ENCODE measurements at regions not wholly inside any gene's neighbourhood (a gene's known extent, or its start where the extent isn't known, plus 50 kb on each side); places are given as distances from the start of the nearest gene placed in this dataset.

GRCh38 chr20:11691766-11692165 lies 225.9 kb upstream of the BTBD3 start:
- no peak for DNase-seq (ENCODE audit: low read depth)
- H3K4me3 ChIP-seq (ENCODE audit: low read depth, low read length), result no peak overlapping the region
- no peak for TF ChIP-seq CTCF (conservative IDR thresholded peaks at IDR 0.05; ENCODE audit: low read depth, low read length)

- no peak for DNase-seq (ENCODE audit: low read depth)
- no peak overlapping the region for H3K4me3 ChIP-seq (ENCODE audit: low read depth, low read length)
- no peak for TF ChIP-seq CTCF (conservative IDR thresholded peaks at IDR 0.05; ENCODE audit: low read depth, low read length)
These were observed 225.1 kb upstream of the BTBD3 start for GRCh38 chr20:11692567-11692966.

- no peak for TF ChIP-seq CTCF (conservative IDR thresholded peaks at IDR 0.05; ENCODE audit: low read depth, low read length)
- DNase-seq (ENCODE audit: low read depth), result no peak
- H3K4me3 ChIP-seq (ENCODE audit: low read depth, low read length), result no peak overlapping the region
These were observed 223.2 kb upstream of the BTBD3 start for GRCh38 chr20:11694467-11694866.

- no peak for DNase-seq (ENCODE audit: low read depth)
- no peak for TF ChIP-seq CTCF (conservative IDR thresholded peaks at IDR 0.05; ENCODE audit: low read depth, low read length)
- H3K4me3 ChIP-seq (ENCODE audit: low read depth, low read length), result no peak overlapping the region
These were observed 220.6 kb upstream of the BTBD3 start for GRCh38 chr20:11697055-11697454.

GRCh38 chr20:11697646-11698045 lies 220.0 kb upstream of the BTBD3 start:
- no peak for TF ChIP-seq CTCF (conservative IDR thresholded peaks at IDR 0.05; ENCODE audit: low read depth, low read length)
- H3K4me3 ChIP-seq (ENCODE audit: low read depth, low read length), result no peak overlapping the region
- DNase-seq (ENCODE audit: low read depth), result no peak

- TF ChIP-seq CTCF (conservative IDR thresholded peaks at IDR 0.05; ENCODE audit: low read depth, low read length), result no peak
- DNase-seq (ENCODE audit: low read depth), result no peak
- H3K4me3 ChIP-seq (ENCODE audit: low read depth, low read length), result no peak overlapping the region
These were observed 219.6 kb upstream of the BTBD3 start for GRCh38 chr20:11698124-11698523.

- no peak for DNase-seq (ENCODE audit: low read depth)
- TF ChIP-seq CTCF (conservative IDR thresholded peaks at IDR 0.05; ENCODE audit: low read depth, low read length), result no peak
- no peak overlapping the region for H3K4me3 ChIP-seq (ENCODE audit: low read depth, low read length)
These were observed 216.9 kb upstream of the BTBD3 start for GRCh38 chr20:11700831-11701230.
